Fibroblast of lung (primary cell): ENCODE measurements at regions not wholly inside any gene's neighbourhood (a gene's known extent, or its start where the extent isn't known, plus 50 kb on each side); places are given as distances from the start of the nearest gene placed in this dataset.

Experiments used
- DNase-seq, 2 donors: peaks; one replicate each; pipeline versions ENCODE4 v3.0.0 to v3.0.0-alpha.2; 2010; ENCODE audit warnings: low read depth in 2 of 2
- H2AFZ ChIP-seq: 2 replicates; pipeline ENCODE4 v1.5.1; 2012; ENCODE audit warnings: low read length, control low read depth, inconsistent platforms
- H3K27ac ChIP-seq: 2 replicates; pipeline ENCODE4 v1.5.1; 2011; ENCODE audit warnings: low read length, control low read depth; ENCODE audit not compliant: insufficient read depth
- H3K27me3 ChIP-seq: 2 replicates; pipeline ENCODE4 v1.5.1; 2011; ENCODE audit warnings: mild to moderate bottlenecking, low read length; ENCODE audit not compliant: control insufficient read depth, insufficient read depth
- H3K36me3 ChIP-seq: 2 replicates; pipeline ENCODE4 v1.5.1; 2011; ENCODE audit warnings: low read length; ENCODE audit not compliant: control insufficient read depth, insufficient read depth
- H3K4me1 ChIP-seq: 2 replicates; pipeline ENCODE4 v1.5.1; 2011; ENCODE audit warnings: low read length; ENCODE audit not compliant: control insufficient read depth, insufficient read depth; ENCODE audit errors: extremely low read depth
- H3K4me2 ChIP-seq: 2 replicates; pipeline ENCODE4 v1.5.1; 2011; ENCODE audit warnings: low read length, control low read depth; ENCODE audit not compliant: insufficient read depth; ENCODE audit errors: extremely low read depth
- H3K4me3 ChIP-seq, 4 experiments: fragments of 200-600 bp in 1 of 4; sonication (generic) in 1 of 4; replicated peaks in 1 of 4; 2 replicates each; pipeline ENCODE4 v1.5.1; 2011 to 2016; ENCODE audit warnings: low read length in 4 of 4, low read depth in 3 of 4, mild to moderate bottlenecking in 3 of 4, control low read depth in 2 of 4, inconsistent platforms in 1 of 4, mixed read lengths in 1 of 4; ENCODE audit not compliant: insufficient read depth in 1 of 4; ENCODE audit errors: control extremely low read depth in 1 of 4
- H3K79me2 ChIP-seq: 2 replicates; pipeline ENCODE4 v1.5.1; 2012; ENCODE audit warnings: mild to moderate bottlenecking, low read length, inconsistent platforms; ENCODE audit not compliant: control insufficient read depth, insufficient read depth
- H3K9ac ChIP-seq: 2 replicates; pipeline ENCODE4 v1.5.1; 2011; ENCODE audit warnings: mild to moderate bottlenecking, low read length, control low read depth; ENCODE audit not compliant: insufficient read depth
- H3K9me3 ChIP-seq: 2 replicates; pipeline ENCODE4 v1.5.1; 2012; ENCODE audit warnings: low read depth, low read length; ENCODE audit not compliant: control insufficient read depth, insufficient read depth
- H4K20me1 ChIP-seq: 2 replicates; pipeline ENCODE4 v1.5.1; 2011; ENCODE audit warnings: low read length; ENCODE audit not compliant: control insufficient read depth, insufficient read depth; ENCODE audit errors: extremely low read depth
- CTCF ChIP-seq, 2 donors: IDR thresholded peaks in 1 of 2; conservative IDR thresholded peaks in 1 of 2; 1 replicate in 1 of 2; 2 replicates in 1 of 2; pipeline ENCODE4 v1.5.1; 2011 to 2012; ENCODE audit warnings: low read length in 2 of 2, control low read depth in 1 of 2, inconsistent platforms in 1 of 2, low read depth in 1 of 2, mild to moderate bottlenecking in 1 of 2
- EZH2 ChIP-seq: IDR thresholded peaks from 2 replicates; pipeline ENCODE4 v1.5.1; 2012; ENCODE audit warnings: low read length, control low read depth, mild to moderate bottlenecking; ENCODE audit errors: missing control alignments

- DNase-seq, result no peak
- Histone ChIP-seq H3K4me1 (no peaks in the 10 kb centered on the region), H4K20me1 (no peaks in the 10 kb centered on the region), H3K27me3 (no peaks in the 10 kb centered on the region), H3K79me2 (no peaks in the 10 kb centered on the region), H3K9me3 (no peaks in the 10 kb centered on the region), H3K4me3 (no peak overlapping the region), H3K36me3 (no peaks in the 10 kb centered on the region), H3K27ac (no peak overlapping the region), H3K9ac (no peak overlapping the region), H2AFZ (no peak overlapping the region), H3K4me2 (no peak overlapping the region)
- TF ChIP-seq EZH2 (no peak), CTCF (conservative IDR thresholded peaks at IDR 0.05 in 1 of 2, IDR thresholded peaks at IDR 0.05 in 1 of 2; ENCODE audit: low read depth in 1 of 2, low read length in 2 of 2) (no peak)
Observed at GRCh38 chr16:76669288-76669687, 392.1 kb downstream of the CNTNAP4 start.

- H3K4me2 ChIP-seq, result no peak overlapping the region
- no peak overlapping the region for H2AFZ ChIP-seq
- H3K9ac ChIP-seq, result no peak overlapping the region
- H3K27me3 ChIP-seq, result no peaks in the 10 kb centered on the region
- no peaks in the 10 kb centered on the region for H3K36me3 ChIP-seq
- no peaks in the 10 kb centered on the region for H4K20me1 ChIP-seq
- TF ChIP-seq CTCF (conservative IDR thresholded peaks at IDR 0.05 in 1 of 2, IDR thresholded peaks at IDR 0.05 in 1 of 2; ENCODE audit: low read depth in 1 of 2, low read length in 2 of 2), result no peak
- TF ChIP-seq EZH2, result no peak
- H3K79me2 ChIP-seq, result no peaks in the 10 kb centered on the region
- H3K4me3 ChIP-seq, result no peak overlapping the region
- H3K9me3 ChIP-seq, result no peaks in the 10 kb centered on the region
- DNase-seq, result no peak
- no peaks in the 10 kb centered on the region for H3K4me1 ChIP-seq
- no peak overlapping the region for H3K27ac ChIP-seq
Observed at GRCh38 chr16:76670125-76670857, 393.1 kb downstream of the CNTNAP4 start.

- H3K36me3 ChIP-seq, result no peaks in the 10 kb centered on the region
- H3K9ac ChIP-seq, result no peak overlapping the region
- H3K4me2 ChIP-seq, result no peak overlapping the region
- H3K27me3 ChIP-seq, result no peaks in the 10 kb centered on the region
- H3K4me3 ChIP-seq, result no peak overlapping the region
- TF ChIP-seq CTCF (conservative IDR thresholded peaks at IDR 0.05 in 1 of 2, IDR thresholded peaks at IDR 0.05 in 1 of 2; ENCODE audit: low read depth in 1 of 2, low read length in 2 of 2), result no peak
- TF ChIP-seq EZH2, result no peak
- H3K79me2 ChIP-seq, result no peaks in the 10 kb centered on the region
- no peak overlapping the region for H2AFZ ChIP-seq
- H4K20me1 ChIP-seq, result no peaks in the 10 kb centered on the region
- DNase-seq, result no peak
- no peak overlapping the region for H3K27ac ChIP-seq
- no peaks in the 10 kb centered on the region for H3K4me1 ChIP-seq
- no peaks in the 10 kb centered on the region for H3K9me3 ChIP-seq
Observed at GRCh38 chr16:76676356-76676755, 399.2 kb downstream of the CNTNAP4 start.
